GM19372 (cell line): ENCODE measurements at regions not wholly inside any gene's neighbourhood (a gene's known extent, or its start where the extent isn't known, plus 50 kb on each side); places are given as distances from the start of the nearest gene placed in this dataset.

Experiments used
- ATAC-seq: cut with Tn5 transposase; IDR thresholded peaks from one replicate; pipeline ENCODE4 v1.9.1; 2021; ENCODE audit warnings: mild to moderate bottlenecking, low read depth, moderate library complexity; ENCODE audit not compliant: unreplicated experiment

- no peak for ATAC-seq
Observed at GRCh38 chr4:161133586-161134276, 1030.1 kb downstream of the FSTL5 start.

GRCh38 chr4:161132715-161133425 is 1030.9 kb downstream of the FSTL5 start:
- peak; percentile 81 for ATAC-seq

DNA sequence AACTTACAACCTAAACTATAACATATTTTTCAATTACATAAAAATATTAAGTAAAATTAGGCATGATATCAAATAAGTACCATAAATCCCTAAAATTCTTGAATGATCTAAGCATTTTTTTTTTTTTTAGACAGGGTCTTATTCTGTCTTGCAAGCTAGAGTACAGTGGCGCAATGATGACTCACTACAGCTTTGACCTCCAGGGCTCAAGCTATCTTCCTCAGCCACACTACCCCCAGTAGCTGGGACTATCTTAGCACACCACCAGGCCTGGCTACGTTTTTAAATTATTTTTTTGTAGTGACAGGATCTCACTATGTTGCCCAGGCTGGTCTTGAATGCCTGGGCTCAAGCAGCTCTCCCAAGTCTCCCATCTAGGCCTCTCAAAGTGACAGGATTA is 1042.3 kb downstream of the FSTL5 start:
- no peak for ATAC-seq

- no peak for ATAC-seq
Observed at GRCh38 chr4:161101881-161102280, 1061.9 kb downstream of the FSTL5 start.

DNA sequence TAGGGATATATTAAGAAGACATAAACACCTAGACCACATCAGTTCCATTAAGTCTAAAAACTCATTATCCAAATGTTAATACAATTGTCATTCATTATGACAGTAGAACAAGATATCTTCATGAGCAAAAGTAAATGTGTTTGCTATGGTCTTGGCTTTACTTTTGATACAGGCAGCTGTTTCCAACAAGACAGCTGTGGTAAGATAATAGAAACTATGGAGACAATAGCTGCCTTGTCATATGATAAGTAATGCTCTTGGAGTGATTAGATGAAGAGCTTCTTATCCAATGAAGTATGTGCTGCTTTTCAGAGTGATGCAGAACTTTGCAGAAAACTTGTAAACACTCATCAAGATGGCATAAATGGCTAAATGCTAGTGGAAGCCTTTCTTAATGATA is 1066.0 kb downstream of the FSTL5 start:
- ATAC-seq, result no peak

DNA sequence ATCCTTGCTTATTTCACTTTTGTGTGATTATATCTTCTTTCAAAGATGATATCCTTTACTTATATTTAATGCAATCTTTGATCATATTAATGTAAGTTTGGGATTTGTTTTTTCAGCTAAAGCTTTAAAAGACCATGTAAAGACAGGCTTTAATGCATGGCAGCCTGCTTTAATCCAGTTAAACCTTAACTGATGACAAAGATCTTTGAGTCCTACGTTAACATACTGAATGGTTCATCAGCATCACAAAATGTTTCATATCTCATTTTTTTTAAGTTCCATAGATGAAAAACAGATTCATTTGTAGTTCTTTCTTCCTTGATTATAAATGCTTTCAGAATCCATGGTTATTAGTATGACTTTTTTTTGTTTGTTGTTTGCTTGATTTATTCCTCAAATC is 1102.8 kb downstream of the FSTL5 start:
- no peak for ATAC-seq
